HG03135 (cell line): ENCODE measurements at regions not wholly inside any gene's neighbourhood (a gene's known extent, or its start where the extent isn't known, plus 50 kb on each side); places are given as distances from the start of the nearest gene placed in this dataset.
"Not testable (repeated sequence)": the region's sequence is repeated elsewhere in the genome, so short reads cannot be mapped to it uniquely, and the experiment has no call there.

ENCODE experiments used
- ATAC-seq: cut with Tn5 transposase; IDR thresholded peaks from one replicate; pipeline ENCODE4 v1.9.1; 2021; ENCODE audit warnings: mild to moderate bottlenecking, moderate library complexity; ENCODE audit not compliant: unreplicated experiment

DNA sequence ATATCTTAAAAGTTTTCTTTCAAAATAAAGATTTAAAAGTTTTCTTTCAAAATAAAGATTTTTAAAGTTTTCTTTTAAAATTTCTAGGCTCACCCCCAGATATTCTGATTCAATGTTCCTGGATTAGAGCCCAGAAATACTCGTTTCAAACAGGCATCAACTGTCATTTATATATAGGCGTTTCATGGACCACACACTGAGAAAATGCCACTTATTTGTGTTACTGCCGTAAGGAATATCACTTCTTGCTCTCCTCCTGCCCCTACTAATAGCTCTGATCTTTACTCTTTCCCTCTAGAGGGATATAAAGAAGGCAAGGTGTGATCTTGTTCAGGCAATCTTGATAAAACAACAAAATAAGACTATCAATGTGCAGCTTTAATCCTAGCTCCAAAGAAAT, 1324.1 kb downstream of the CDH8 start:
- no peak for ATAC-seq

- ATAC-seq, result no peak
Observed at GRCh38 chr16:60704726-60705125, 1331.5 kb downstream of the CDH8 start.

DNA sequence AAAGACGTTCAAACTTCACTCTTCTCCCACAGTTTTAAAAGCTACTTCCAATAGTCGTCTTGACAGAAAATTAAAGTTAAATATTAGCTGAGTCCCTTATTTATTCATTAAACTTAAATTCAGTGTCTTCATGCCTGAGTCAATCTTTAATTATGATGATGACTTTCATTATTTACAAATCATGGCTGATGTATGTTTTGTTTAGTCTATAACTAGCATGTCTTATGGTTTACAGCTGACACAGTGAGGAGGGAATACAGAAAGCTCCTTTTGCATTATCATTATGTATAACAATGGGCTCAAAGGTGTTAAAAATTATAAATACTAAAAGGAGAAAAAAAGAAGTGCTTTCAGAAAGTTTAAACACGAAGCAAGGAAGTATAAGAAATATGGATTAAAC, 1333.1 kb downstream of the CDH8 start:
- no peak for ATAC-seq

DNA sequence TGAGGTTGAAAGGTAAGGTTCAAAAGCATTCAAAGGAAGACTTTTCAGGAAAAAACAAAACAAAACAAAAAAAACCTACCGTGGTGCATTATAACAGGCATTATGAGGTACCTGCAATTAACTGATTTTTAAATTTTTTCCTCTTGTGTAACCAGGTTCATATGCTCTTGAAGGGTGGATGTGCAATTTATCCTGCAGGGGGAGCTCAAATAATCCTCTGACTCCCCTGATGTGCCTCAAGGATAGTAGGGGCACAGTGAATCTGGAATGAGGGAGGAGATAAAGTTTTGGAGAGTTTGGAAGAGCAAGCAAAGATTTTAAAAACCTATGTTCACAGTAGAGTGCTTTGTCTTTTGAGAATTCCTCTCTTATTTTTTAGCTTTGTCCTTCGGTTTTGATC, 1349.4 kb downstream of the CDH8 start:
- ATAC-seq, result no peak

DNA sequence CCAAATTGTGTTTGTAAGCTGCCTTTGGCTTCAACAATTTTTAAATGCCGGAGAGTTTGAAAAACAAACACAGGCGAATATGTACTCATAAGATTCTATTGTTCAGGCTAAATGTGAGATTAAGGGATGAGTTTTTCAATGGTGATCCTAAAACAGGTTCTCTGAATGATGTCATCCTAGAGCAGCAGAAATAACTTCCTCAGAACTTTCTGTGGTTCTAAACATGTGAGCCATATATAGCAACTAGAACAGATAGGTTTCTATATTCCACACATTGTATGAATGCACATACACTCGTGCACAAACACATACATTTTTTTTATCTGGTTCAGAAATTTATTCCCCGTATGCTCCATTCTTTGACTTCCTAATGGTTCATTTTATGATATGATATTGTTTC, 1352.2 kb downstream of the CDH8 start:
- no peak for ATAC-seq

- no peak for ATAC-seq
Observed at GRCh38 chr16:60682219-60682618, 1354.0 kb downstream of the CDH8 start.

DNA sequence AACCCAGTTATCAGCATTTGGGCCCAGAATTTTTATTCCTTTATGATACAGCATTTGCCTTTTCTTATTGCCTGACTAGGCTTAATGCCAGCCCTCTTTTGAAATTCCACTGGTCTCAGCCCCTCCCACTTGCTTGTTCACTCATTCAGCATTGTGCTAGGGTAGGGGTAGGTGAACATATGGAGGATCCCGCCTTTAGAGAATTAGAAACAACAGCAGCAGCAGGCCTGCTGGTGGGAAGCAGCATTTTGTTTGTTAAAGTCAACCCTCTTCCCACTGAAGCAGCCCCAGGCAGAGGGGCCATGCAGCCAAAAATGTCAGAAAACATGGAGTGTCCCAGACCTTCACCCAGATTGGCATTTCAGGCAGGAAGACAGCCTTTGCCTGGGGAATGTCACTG, 1355.2 kb downstream of the CDH8 start:
- no peak for ATAC-seq

- no peak for ATAC-seq
Observed at GRCh38 chr16:60675022-60675421, 1361.2 kb downstream of the CDH8 start.

DNA sequence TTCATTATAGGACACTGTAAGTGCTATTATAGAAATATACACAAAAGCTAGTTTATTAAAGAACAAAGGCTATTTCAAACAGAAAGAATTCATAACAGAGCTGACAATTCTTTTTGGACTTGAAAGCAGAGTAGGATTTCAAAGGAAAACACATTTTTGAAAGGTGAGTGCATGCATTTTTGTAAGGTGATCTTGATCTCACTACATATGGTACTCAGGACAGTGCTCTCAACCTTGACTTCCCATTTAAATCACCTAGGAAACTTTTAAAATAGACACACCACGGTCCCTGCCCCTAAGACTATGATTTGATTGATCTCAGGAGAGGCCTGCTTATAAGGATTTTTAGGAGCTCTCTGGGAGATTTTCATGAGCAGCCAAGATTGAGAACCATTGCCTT, 1362.0 kb downstream of the CDH8 start:
- no peak for ATAC-seq

DNA sequence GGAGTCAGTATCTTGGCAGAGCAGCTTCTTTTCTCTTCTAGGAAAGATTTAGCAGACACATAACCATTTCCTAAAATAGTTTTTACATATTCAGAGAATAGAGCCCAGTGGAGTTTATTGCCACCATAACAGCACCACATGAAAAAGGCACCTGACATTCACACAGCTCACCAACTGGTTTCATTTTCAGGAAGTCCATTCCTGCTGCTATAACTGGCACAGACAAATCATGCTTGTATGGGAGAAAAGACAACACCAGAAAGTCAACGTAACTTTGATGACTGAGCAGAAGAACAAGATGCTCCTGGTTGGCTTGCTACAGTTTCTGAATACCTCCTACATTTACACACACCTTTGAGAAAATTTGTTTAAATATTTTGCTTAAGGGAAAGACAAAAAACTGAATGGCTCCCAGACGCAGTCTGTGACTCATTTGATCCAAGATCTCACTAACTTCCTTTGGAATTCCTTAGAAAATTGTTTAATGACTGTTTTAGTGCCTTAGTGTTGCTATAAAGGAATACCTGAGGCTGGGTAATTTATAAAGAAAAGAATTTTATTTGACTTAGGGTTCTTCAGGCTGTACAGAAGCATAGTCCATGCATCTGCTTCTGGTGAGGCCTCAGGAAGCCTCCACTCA, 1380.6 kb downstream of the CDH8 start:
- ATAC-seq, result no peak

DNA sequence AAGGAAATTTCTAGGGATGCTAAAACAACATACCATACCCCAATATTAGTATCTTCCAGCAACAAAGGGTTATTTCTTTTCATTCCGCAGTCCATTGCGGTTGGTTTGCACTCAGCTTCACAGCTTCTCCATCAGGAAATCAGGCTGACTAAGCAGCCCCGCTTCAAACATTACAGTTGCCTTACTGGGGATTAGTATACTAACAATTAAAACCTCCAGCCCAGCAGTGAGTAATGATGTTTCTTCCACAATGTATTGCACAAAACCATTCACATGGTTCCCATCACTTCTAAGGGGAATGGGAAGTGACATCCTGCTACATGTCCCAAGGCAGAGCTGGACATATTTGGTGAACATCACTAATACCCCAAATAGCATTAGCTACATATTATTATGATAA, 1384.9 kb downstream of the CDH8 start:
- ATAC-seq, result no peak

DNA sequence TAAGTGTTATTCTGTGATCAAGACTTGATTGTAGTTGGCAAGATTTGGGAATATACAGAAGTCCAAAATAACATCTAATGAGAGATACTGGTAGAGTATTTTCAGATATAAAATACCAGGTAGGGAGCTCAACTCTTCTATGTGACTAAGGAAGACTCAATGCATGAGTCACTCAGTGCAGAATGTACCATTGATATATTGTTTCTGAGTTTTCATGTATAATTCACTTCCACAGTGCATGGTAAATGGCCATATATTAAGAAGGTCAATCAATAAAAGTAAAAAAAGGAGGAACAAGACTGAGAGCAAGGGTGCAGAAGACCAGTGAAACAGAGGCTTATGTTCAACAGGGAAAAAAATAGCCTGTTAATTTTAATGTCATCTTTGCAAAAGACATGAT, 1387.9 kb downstream of the CDH8 start:
- ATAC-seq, result no peak

- ATAC-seq, result not testable (repeated sequence)
Observed at GRCh38 chr16:60647388-60647787, 1388.8 kb downstream of the CDH8 start.

GRCh38 chr16:60646631-60647030, 1389.6 kb downstream of the CDH8 start:
- no peak for ATAC-seq

- ATAC-seq, result no peak
Observed at GRCh38 chr16:60645541-60645940, 1390.7 kb downstream of the CDH8 start.

- ATAC-seq, result no peak
Observed at GRCh38 chr16:60642956-60643355, 1393.3 kb downstream of the CDH8 start.

DNA sequence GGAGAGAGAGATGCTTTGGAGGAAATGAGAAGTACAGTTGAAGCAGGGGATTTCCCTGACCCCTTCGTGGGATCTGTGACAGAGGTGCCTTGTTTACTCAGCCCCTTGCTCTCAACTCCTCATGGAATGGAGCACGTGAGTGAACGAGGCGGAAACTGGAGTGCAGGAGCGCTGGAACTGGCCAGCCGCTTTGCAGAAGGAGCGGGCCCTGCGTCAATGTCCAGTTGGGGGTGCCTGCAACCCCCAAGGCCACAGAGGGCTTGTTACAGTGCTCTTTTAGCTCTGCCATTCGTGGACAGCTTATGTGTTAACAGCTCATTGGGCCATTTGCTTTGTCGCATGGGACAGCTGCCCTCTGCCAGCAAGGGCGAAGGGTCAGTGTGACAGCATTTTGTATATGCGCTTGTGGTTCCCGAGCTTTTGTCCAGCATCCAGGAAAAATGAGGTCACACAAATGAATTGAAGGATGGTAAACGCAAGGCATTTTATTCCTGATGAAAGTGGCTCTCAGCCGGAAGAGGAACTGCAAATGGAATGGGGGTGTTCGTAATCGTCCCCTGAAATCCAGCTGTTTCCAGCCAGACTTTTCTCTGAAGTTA, 1395.1 kb downstream of the CDH8 start:
- ATAC-seq, result no peak

DNA sequence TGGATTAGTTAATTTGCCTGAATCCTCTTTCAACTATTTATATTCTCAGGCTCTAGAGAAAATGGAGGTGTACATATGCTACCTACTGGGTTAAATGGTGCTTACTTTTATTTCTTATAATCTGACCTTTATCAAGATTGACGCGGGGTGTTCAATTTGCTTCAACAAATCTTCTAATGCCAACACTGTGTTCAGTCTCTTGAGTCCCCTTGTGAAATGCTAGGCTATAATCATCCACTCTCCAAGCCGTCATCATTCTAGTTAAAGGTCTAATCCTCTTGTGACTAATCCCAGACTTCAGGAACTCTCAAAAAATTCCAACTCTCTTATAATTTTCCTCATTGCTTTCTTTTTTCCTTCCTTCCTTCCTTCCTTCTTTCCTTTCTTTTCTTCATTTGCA, 1396.2 kb downstream of the CDH8 start:
- no peak for ATAC-seq

GRCh38 chr16:60636636-60637035, 1399.6 kb downstream of the CDH8 start:
- not testable (repeated sequence) for ATAC-seq

DNA sequence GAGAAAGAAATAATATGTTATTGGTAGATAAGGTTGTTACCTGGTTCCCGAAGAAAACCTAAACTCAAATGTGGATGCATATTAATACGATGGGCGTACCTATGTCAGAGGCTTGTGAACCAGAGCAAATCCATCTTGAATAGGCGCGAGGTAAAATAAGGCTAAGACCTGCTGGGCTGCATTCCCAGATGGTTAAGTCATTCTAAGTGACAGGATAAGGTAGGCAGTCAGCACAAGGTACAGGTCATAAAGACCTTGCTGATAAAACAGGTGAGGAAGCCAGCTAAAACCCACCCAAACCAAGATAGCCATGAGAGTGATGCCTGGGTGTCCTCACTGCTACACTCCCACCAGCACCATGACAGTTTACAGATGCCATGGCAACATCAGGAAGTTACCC, 1400.1 kb downstream of the CDH8 start:
- no peak for ATAC-seq

DNA sequence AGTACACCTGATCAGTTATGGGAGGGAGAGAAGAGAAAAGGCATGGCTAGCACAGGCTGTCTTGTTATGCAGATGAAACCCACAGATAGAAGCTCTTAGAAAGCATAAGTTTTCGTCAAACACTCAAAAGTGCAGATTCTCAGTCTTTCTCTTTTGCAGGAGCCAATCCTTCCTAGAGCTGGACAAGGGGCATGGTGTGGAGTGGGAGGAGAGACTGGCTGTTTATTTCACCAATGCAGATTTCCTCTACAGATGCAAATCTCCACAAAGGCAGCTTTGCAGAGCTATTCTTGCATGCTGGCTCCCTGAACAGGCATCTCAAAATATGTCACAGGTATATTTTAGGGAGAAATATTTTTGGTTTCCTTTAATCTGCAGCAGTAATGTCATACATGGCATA, 1400.7 kb downstream of the CDH8 start:
- ATAC-seq, result no peak

- no peak for ATAC-seq
Observed at GRCh38 chr16:60611844-60612243, 1424.4 kb downstream of the CDH8 start.

DNA sequence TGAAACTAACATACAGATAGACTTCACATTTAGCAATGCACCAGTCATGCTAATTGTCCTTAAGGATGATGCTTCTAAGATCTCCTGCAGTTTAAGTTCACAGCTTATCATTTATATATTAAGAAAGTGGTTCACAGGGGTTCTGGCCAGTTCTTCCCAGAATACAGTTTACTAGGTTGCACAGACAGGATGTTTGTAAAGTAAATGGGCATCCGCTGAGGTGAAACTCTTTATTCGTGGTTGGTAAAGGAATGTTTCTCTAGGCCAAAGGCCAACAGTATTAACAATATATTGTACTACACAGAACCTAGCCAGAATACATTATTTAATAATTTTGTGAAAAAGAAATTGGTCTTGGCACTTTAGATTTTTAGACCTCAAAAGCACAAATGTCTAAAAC, 1427.3 kb downstream of the CDH8 start:
- ATAC-seq, result no peak
